Smooth muscle cell (in vitro differentiated cells): ENCODE measurements at regions not wholly inside any gene's neighbourhood (a gene's known extent, or its start where the extent isn't known, plus 50 kb on each side); places are given as distances from the start of the nearest gene placed in this dataset.

ENCODE experiments used
- DNase-seq: peaks from one replicate; lab custom pipeline; 2025; ENCODE audit not compliant: unreplicated experiment; lab: John Stamatoyannopoulos, UW
- H2AFZ ChIP-seq: fragments of 200-600 bp; sonication (generic); 2 replicates; pipeline ENCODE4 v1.6.0; 2016; ENCODE audit warnings: antibody characterized with exemption, low read depth, mild to moderate bottlenecking
- H3F3A ChIP-seq: fragments of 200-600 bp; sonication (generic); 2 replicates; pipeline ENCODE4 v1.6.0; 2017; ENCODE audit warnings: antibody characterized with exemption, low read depth
- H3K27ac ChIP-seq: fragments of 200-600 bp; sonication (generic); 2 replicates; pipeline ENCODE4 v1.5.1; 2016; ENCODE audit warnings: low read depth, mild to moderate bottlenecking
- H3K27me3 ChIP-seq: fragments of 200-600 bp; sonication (generic); 2 replicates; pipeline ENCODE4 v1.6.1; 2016; ENCODE audit warnings: low read depth, mild to moderate bottlenecking
- H3K36me3 ChIP-seq: fragments of 200-600 bp; sonication (generic); 2 replicates; pipeline ENCODE4 v1.5.1; 2016; ENCODE audit warnings: low read depth
- H3K4me1 ChIP-seq: fragments of 200-600 bp; sonication (generic); 2 replicates; pipeline ENCODE4 v1.5.1; 2016; ENCODE audit warnings: low read depth
- H3K4me2 ChIP-seq: fragments of 200-600 bp; sonication (generic); 2 replicates; pipeline ENCODE4 v1.6.0; 2016; ENCODE audit warnings: mild to moderate bottlenecking
- H3K4me3 ChIP-seq: fragments of 200-600 bp; sonication (generic); 2 replicates; pipeline ENCODE4 v1.5.1; 2016; ENCODE audit warnings: mild to moderate bottlenecking
- H3K79me2 ChIP-seq: fragments of 200-600 bp; sonication (generic); 2 replicates; pipeline ENCODE4 v1.6.0; 2016; ENCODE audit warnings: low read depth, mild to moderate bottlenecking
- H3K9ac ChIP-seq: fragments of 200-600 bp; sonication (generic); 2 replicates; pipeline ENCODE4 v1.6.0; 2016; ENCODE audit warnings: low read depth
- H3K9me3 ChIP-seq: fragments of 200-600 bp; sonication (generic); replicated peaks from 2 replicates; pipeline ENCODE4 v1.5.1; 2016; ENCODE audit warnings: low read depth
- H4K20me1 ChIP-seq: fragments of 200-600 bp; sonication (generic); 2 replicates; pipeline ENCODE4 v1.6.0; 2016; ENCODE audit warnings: low read depth
- CTCF ChIP-seq: fragments of 200-600 bp; sonication (generic); IDR thresholded peaks from 2 replicates; pipeline ENCODE4 v1.5.1; 2017; ENCODE audit warnings: borderline replicate concordance, mild to moderate bottlenecking, antibody characterized with exemption; ENCODE audit not compliant: insufficient read depth, poor library complexity, severe bottlenecking
- WGBS: methylation state at CpG from one replicate; pipeline ENCODE4 v1.1.7; 2016; ENCODE audit warnings: low lambda C conversion rate; 5-methylcytosine and 5-hydroxymethylcytosine counted together

GRCh38 chr11:45355706-45356041 lies 69.5 kb upstream of the SYT13 start:
- peak overlapping the region; percentile 71 for H3K4me3 ChIP-seq
- peaks cover under 1% of the 10 kb centered on the region for H3K27me3 ChIP-seq
- peak overlapping the region; percentile 39 for H3K27ac ChIP-seq
- peak overlapping the region; percentile 87 for H3K4me2 ChIP-seq
- H2AFZ ChIP-seq: peak overlapping the region; percentile 97
- no peak for TF ChIP-seq CTCF
- H3K4me1 ChIP-seq: peaks cover 7% of the 10 kb centered on the region
- 26% methylated on average over 5 of the region's 5 CpGs for WGBS
- H3K36me3 ChIP-seq: no peaks in the 10 kb centered on the region
- H3K79me2 ChIP-seq: no peaks in the 10 kb centered on the region
- no peaks in the 10 kb centered on the region for H3K9me3 ChIP-seq
- H3K9ac ChIP-seq: peak overlapping the region; percentile 35
- no peaks in the 10 kb centered on the region for H3F3A ChIP-seq
- DNase-seq: no peak
- no peaks in the 10 kb centered on the region for H4K20me1 ChIP-seq

- TF ChIP-seq CTCF: no peak
- Histone ChIP-seq H3F3A (no peaks in the 10 kb centered on the region), H3K27ac (peak overlapping the region; percentile 39), H4K20me1 (no peaks in the 10 kb centered on the region), H3K4me3 (peak overlapping the region; percentile 71), H3K9me3 (no peaks in the 10 kb centered on the region), H3K36me3 (no peaks in the 10 kb centered on the region), H3K79me2 (no peaks in the 10 kb centered on the region), H3K4me1 (peaks cover 7% of the 10 kb centered on the region), H2AFZ (peak overlapping the region; percentile 97), H3K4me2 (peak overlapping the region; percentile 87), H3K9ac (peak overlapping the region; percentile 35), H3K27me3 (peaks cover 4% of the 10 kb centered on the region)
- DNase-seq: peak; percentile 35
- WGBS: 9% methylated on average over 29 of the region's 30 CpGs
Observed at GRCh38 chr11:45354976-45355705, 69.0 kb upstream of the SYT13 start.

GRCh38 chr11:45348729-45349128 lies 62.6 kb upstream of the SYT13 start:
- Histone ChIP-seq H3K4me3 (no peak overlapping the region), H3K4me1 (peaks cover 23% of the 10 kb centered on the region), H4K20me1 (no peaks in the 10 kb centered on the region), H3K9ac (no peak overlapping the region), H3K27me3 (peaks cover 4% of the 10 kb centered on the region), H3F3A (peaks cover 7% of the 10 kb centered on the region), H3K4me2 (no peak overlapping the region), H3K9me3 (no peaks in the 10 kb centered on the region), H3K27ac (no peak overlapping the region), H3K79me2 (no peaks in the 10 kb centered on the region), H3K36me3 (no peaks in the 10 kb centered on the region), H2AFZ (no peak overlapping the region)
- WGBS: 100% methylated on average over 1 of the region's 1 CpG
- no peak for TF ChIP-seq CTCF
- no peak for DNase-seq
